NCI-H128 (cell line): ENCODE measurements at regions not wholly inside any gene's neighbourhood (a gene's known extent, or its start where the extent isn't known, plus 50 kb on each side); places are given as distances from the start of the nearest gene placed in this dataset.

ENCODE experiments used
- DNase-seq: peaks from one replicate; lab custom pipeline; 2025; ENCODE audit not compliant: unreplicated experiment; lab: John Stamatoyannopoulos, UW

GRCh38 chr7:131620673-131621609 lies 64.5 kb upstream of the PODXL start:
- DNase-seq: no peak

- no peak for DNase-seq
Observed at GRCh38 chr7:131619336-131620305, 63.2 kb upstream of the PODXL start.

- DNase-seq: no peak
Observed at GRCh38 chr7:131618391-131618790, 62.0 kb upstream of the PODXL start.

- DNase-seq: no peak
Observed at GRCh38 chr7:131616487-131617200, 60.2 kb upstream of the PODXL start.

GRCh38 chr7:131613909-131614308 lies 57.5 kb upstream of the PODXL start:
- no peak for DNase-seq

GRCh38 chr7:131610007-131610406 lies 53.6 kb upstream of the PODXL start:
- no peak for DNase-seq

- no peak for DNase-seq
Observed at GRCh38 chr7:131608116-131608500, 51.7 kb upstream of the PODXL start.

GRCh38 chr7:131607291-131608115 lies 51.1 kb upstream of the PODXL start:
- no peak for DNase-seq

- no peak for DNase-seq
Observed at GRCh38 chr7:131606346-131607290, 50.2 kb upstream of the PODXL start.
